ENCODE measurements at regions not wholly inside any gene's neighbourhood (a gene's known extent, or its start where the extent isn't known, plus 50 kb on each side); places are given as distances from the start of the nearest gene placed in this dataset.
A peak's percentile ranks its signal among the peaks of the same experiment; 100 is the strongest.
"Not testable (repeated sequence)": the region's sequence is repeated elsewhere in the genome, so short reads cannot be mapped to it uniquely, and the experiment has no call there.

DNA sequence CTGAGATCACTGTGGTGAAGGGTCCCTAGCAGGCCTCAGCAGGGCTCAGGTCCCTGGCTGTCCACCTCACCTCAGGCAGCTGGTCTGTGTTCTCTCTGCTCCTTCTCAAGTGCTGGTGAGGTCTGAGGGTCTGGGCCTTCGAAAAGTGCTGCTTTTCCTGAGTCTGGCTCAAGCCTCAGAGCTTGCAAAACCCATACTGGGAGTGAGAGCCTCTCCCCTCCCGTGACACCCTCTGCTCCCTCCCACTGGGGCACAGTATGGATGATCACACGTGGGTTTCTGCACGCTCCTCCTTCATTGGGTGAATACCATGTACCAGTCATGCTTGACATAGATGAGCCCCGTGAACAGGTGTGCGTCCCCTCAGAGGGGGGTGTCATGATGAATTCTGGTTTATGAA lies 73.3 kb upstream of the WASF3 start:
- DNase-seq = no peak

DNA sequence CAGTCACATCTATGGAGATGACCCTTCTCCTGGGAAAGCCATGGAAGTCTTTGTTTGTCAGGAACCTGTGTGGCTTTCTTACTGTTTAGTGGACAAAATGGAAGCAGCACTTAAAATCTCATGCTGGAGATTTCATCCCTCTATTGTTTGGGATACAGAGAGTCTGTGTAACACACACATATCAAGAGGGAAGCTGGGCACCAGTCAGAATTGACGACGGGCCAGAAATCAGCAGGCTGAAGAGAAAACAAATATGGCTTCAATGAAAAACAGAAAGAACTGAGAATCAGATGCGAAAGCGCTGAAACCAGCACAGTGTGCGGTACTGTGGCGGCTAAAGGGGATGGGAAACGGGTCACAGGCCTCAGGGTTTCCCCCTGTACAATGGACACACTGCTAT lies 72.2 kb upstream of the WASF3 start:
- no peak for DNase-seq

DNA sequence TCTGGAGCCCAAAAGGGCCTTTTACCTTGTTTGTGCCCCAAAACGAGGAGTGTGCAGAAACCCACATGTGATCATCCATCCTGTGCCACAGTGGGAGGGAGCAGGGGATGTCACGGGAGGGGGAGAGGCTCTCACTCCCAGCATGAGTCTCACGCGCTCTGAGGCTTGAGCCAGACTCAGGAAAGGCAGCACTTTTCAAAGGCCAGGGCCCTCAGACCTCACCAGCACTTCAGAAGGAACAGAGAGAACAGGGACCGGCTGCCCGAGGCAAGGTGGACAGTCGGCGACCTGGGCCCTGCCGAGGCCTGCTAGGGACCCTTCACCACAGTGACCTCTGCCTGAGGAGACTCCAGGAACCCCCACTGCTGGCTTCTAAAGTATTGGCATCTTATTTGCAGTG lies 71.7 kb upstream of the WASF3 start:
- no peak for DNase-seq

DNA sequence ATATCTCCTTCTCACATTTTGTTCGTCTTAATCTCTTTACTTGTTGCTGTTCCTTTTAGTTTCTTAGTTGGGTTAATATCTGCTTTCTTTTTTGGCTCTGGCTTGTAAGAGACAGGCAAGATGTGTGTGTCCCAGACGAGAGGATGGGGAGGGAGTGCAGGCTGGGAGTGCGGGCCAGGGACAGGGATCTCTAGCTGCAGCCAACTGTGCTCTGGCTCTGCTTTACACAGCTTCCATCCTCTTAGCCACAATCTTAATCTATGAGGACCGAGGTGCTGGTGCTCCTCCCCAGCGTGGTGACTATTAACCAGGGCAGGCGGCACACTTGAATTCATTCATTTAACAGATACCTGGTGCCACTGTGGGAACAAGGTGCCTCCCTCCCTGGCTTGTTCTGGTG lies 70.9 kb upstream of the WASF3 start:
- no peak for DNase-seq

DNA sequence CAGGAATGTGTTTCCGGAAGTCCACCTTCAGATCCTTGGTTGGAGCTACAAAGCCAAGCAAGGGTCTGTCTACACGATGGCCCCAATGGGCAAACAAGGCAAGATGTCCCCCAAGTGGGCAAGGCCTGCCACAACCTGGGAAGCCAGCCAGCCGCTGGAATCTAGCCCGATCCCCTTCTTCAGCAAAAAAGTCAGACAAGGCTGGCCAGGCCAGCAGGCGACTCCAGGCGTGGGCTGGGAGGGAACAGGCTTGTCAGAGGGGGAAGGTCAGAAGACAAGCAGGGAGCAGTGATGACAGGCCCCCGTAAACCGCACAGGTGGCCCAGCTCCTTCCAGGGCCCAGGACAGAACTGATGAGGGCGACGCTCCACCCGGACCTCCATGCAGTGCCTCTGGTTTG lies 69.7 kb upstream of the WASF3 start:
- no peak for DNase-seq

DNA sequence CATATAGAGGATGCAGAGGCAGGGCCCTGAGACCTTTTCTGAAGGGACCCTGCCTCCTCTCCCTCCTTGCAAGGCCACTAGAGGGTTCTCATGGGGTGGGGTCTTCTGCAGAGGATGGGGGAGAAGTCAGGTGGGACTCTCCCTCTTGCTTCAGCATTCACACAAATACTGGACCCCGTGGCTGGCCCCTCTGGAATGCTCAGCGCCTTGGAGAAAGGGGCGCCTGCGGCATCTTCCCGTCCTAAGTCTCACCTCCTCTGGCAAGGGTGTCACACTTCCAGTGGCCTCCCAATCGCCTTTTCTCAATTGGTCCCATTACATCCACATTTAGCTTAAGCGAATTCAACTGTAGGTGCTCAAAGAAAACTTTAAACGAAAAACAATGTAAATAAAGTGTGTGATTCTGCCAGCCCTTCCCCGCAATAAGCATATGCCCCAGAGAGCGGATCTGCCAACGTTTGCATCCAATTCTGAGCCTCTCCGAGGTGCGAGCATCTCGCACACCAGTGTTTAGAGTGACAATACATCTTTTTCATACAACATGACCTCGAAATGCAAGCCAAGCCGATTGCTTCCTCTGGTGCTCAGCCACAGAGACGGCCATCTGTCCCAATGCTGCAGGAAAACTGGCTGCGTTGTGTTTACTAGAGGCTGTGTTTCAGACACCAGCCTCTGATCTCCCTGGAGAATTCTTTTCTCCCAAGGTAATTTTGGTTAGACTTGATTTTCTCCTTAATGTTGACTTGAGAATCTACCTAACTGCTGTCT lies 69.1 kb upstream of the WASF3 start:
- DNase-seq = no peak

DNA sequence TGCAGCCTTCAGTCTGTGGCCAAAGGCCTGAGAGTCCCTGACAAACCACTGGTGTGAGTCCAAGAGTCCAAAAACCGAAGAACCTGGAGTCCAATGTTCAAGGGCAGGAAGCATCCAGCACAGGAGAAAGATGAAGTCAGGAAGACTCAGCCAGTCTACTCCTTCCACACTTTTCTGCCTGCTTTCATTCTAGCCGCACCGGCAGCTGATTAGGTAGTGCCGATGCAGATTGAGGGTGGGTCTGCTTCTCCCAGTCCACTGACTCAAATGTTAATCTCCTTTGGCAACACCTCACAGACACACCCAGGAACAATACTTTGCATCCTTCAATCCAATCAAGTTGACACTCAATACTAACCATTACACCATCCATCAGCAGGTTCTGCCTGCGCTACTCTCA lies 65.2 kb upstream of the WASF3 start:
- DNase-seq = not testable (repeated sequence)

DNA sequence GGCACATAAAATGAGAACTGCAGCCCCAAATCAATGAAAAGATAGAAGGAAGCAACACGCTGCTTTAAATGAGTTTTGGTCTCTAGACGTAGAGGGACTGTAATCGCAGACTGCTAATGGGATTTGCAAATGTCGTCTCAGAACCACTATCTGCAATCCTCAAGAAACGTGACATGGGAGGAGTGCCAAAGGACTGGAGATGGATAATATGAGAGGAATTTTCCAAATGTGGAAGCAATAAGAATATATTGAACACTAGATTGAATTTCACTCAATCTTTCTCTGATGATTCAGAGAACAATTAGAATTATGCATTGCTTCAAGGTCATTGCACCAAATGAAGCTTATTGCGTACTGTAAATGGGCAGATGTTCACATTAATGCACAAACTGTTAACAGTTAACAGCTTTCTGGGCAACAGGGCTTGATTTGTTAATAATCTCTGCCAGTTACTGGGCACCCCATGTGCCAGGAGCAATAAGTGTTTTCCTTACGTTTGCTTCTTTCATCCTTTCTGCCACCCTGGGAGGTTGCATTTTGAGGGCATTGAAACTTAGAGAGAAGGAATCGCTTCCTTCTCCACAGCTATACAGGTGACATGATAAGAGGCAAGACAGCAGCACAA lies 62.8 kb upstream of the WASF3 start:
- no peak for DNase-seq

DNA sequence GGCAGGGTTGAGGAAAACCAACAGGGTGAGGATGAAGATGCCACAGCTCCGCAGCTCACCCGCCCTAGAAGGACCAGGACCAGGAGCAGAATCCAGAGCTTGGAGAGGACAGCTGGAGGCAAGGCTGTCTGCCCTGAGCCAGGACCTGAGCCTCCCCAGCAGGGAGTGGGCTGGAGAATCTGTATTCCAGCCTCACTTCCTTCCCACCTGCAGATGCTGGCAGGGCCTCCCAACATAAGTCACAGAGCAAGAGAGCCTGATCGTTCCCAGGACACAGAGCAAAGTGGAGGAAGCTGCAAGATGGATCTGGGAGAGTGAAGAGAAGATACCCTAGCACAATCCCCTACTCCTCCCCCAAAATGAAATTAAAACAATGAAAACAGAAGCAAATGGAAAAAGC lies 61.7 kb upstream of the WASF3 start:
- DNase-seq = no peak

DNA sequence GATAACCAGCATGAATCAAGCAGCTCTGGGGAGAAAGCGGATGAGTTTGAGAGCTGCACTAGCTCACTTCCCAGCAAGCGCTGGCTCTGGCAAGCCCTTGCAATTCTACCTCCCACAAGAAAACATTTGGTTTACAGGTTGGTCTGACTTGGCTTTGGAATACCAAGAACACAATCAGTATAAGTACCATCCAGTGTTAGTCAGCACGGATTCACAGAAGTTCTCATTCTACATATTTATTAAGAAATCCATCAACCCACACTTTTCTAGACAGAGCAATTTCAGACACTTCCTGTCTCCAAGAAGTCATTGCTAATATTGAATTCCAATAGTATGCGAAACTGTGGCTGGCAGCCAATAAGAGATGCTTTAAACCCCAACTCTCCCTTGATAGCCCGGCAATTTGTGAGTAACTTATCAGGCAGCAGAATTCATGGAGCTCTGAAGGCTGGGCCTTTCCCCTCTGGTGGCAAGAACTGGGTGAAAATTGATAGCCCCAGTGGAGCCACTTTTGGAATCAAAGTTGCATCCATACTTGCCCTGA lies 59.4 kb upstream of the WASF3 start:
- peak; percentile 20 for DNase-seq

DNA sequence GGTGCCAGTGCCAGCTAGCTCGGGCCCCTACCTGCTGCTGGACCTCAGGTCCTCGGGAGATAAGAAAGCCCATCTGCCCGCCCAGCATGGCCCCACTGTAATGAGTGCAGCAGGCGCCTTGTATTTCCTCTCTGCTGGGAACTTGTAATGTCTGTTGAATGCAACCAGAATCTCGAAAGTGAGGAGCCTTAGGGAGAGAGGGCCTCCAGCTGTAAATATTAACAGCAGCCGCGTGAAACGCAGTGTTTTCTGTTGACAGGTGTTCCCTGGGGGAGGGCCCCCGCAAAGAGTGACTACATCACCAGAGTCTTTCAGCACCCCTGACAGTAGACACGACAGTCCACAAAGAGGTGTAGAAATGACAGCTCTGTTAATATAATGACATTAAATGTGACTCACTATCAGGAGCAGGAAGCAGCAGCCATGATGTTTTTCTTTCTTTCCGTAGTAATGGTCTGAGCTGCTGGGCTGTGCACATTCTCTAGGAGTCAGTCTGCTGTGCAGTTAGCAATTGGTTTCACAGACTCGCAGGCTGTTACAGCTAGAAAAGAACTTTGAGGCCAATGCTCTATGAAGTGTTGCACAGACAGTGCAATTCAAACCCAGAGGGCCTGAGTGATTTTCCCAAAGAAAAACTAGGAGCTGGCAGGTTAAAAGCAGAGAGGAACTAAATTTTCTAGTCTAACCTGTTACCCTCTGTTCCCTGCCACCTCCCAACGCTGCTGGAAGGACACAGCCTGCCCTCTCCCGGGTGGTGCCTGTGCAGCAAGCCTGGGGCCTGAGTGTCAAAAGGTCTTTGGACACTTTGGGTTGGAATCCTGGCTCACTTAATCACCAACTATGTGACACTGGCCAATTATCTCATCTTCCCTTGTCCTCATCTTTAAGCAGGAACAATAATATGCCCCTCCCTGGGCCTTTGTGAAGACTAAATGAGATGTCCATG lies 58.6 kb upstream of the WASF3 start:
- no peak for DNase-seq

DNA sequence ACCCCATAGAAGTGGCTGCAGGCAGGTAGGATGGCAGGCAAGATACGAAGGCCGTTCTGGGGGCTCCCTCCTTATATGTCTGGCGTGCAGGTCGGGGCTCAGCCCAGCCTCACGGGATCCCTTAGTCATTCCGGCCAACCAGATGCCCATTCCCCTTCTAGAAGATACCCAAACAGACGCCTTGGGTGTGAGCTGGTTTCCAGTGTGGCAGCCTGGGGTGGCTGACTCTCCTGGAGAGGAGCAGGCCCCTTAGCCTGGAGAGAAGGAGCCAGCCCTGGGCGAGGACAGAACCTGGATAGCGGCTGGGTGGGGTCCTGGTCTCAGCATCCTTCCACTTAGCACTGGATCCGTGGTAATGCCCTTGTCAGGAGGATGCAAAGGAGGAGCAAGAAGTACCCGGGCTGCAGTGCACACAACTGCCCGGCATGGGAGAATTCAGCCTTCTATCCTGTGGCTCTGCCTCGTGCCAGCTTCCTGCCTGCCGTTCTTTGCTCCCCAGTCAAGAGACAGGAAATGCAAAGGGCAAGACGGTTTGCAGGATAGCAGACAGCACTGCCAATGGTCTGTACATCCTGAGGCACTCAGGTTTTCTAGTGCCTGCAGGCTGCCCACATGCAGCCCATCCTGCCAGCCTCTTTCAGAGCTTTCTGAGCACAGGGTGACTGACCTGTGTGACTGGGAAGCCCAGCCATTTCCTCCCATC lies 56.7 kb upstream of the WASF3 start:
- no peak for DNase-seq

DNA sequence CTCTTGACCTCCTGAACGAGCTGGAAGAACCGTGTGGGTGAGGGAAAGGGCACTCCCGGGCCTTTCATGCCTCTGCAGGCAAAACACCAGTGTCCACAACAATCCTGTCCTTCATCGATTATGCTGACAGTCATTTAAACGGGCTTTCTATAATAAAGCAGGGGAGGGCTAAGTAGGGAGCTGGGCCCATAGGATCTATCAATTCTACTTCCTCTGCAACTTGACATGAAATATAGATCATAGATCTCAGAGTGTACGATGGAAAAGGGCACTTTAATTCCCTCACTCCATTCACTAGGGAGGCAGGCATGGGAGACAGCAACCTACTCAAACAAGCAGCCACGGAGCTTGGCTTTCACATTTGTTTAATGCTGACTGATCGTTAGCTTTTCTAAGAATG lies 55.8 kb upstream of the WASF3 start:
- no peak for DNase-seq

DNA sequence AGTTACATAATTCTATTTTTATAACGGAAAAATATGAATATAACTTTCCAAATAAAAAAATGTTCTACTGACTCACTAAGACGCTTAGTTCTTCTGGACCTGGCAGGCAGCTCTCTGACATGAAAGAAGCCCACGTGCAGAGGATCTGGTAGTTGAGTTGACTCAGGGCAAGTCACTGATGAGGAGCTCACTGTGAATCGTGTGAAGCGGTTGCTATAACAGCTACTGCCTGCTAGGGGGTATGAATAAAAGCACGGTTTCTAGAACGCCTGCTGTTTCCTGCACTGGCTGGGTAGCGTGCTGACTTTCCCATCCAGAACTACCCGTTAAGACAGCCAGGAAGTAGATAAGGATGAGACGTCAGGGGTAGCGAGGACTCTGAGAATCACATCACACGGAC lies 54.7 kb upstream of the WASF3 start:
- peak; percentile 69 for DNase-seq

DNA sequence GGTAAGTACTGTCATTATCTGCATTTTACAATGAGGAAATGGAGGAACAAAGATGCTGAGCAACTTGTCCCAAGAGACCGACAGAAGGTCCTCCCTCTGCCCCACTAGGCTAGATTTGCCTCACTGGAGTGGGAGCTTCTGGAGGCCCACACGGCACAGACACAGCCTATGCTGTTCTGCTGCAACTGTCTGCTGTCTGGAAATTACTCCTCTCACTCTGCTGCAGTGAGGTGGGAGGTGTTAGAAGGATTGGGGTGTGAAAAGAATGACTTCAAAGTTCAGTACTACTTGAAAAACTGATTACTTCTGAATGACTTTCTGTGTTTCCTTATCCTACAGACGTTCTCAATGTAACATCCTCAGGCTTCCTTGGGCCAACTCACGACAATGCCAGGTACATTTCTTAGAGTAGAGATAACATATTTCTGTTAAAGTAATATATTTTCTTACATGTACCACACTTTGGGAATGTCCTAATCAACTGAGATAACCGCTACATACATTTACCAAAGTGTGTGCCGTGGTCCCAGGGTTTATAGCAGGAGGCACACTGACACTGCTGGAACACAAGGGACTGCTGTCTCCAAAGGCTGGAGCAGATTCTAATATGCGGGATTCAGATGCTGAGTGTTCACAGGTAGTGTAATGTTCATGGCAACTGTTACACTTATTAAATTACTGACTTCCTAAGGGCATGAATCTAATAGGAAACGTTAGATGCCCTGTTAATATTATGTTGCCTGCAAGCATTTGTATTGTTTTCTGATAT lies 53.5 kb upstream of the WASF3 start:
- no peak for DNase-seq
